ENCODE measurements at regions not wholly inside any gene's neighbourhood (a gene's known extent, or its start where the extent isn't known, plus 50 kb on each side); places are given as distances from the start of the nearest gene placed in this dataset.
"Not testable (repeated sequence)": the region's sequence is repeated elsewhere in the genome, so short reads cannot be mapped to it uniquely, and the experiment has no call there.

- no peak for TF ChIP-seq CTCF (conservative IDR thresholded peaks at IDR 0.05; ENCODE audit: control insufficient read depth, insufficient read depth, low read depth, low read length)
- DNase-seq (ENCODE audit: low read depth) = no peak
- H3K4me3 ChIP-seq (ENCODE audit: control insufficient read depth, low read depth, low read length) = no peak overlapping the region
Observed at GRCh38 chr6:130613176-130613575, 214.0 kb upstream of the SMLR1 start.

- TF ChIP-seq CTCF (conservative IDR thresholded peaks at IDR 0.05; ENCODE audit: control insufficient read depth, insufficient read depth, low read depth, low read length) = no peak
- DNase-seq (ENCODE audit: low read depth) = no peak
- H3K4me3 ChIP-seq (ENCODE audit: control insufficient read depth, low read depth, low read length) = no peak overlapping the region
Observed at GRCh38 chr6:130615816-130616215, 211.4 kb upstream of the SMLR1 start.

- no peak for DNase-seq (ENCODE audit: low read depth)
- H3K4me3 ChIP-seq (ENCODE audit: control insufficient read depth, low read depth, low read length) = no peak overlapping the region
- no peak for TF ChIP-seq CTCF (conservative IDR thresholded peaks at IDR 0.05; ENCODE audit: control insufficient read depth, insufficient read depth, low read depth, low read length)
Observed at GRCh38 chr6:130617658-130618057, 209.5 kb upstream of the SMLR1 start.

DNA sequence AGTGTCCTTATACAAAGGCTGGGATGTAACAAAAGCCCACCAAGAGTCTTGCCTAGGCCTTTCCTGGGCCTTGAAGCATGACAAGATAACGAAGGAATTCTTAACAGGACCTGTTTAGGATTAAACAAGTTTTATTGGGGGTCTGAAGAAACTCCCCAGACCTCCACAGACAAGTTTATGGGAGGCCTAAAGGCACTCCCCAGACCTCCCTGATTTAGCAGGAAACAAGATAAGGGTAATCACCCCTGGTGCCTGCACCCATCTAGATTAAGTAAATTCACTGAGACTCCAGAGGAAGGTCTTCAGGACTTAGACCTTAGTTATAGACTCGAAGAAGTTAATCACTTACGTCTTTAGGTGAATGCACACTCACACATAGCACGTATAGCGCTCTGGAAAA is 208.4 kb upstream of the SMLR1 start:
- not testable (repeated sequence) for H3K4me3 ChIP-seq (ENCODE audit: control insufficient read depth, low read depth, low read length)

DNA sequence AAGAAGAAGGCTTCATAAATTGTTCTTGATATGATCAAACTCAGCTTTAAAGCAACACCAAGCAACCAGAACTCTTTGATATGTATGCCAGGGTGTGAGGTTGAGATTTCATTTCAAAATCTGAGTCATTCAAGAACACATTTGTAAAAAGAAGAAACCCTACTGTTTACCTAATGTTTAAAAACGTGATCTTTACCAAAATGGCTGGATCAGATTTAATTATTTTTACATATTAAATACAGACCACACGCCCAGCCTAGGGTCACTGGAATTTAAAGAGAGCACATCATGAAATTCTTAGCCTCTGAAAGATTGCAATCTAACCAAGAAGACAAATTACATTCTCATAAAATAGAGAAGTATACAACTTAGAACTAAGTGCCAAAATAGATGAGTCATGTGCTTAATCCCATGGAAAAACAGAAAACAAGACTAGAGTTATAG is 206.8 kb upstream of the SMLR1 start:
- TF ChIP-seq CTCF (conservative IDR thresholded peaks at IDR 0.05; ENCODE audit: control insufficient read depth, insufficient read depth, low read depth, low read length) = no peak
- DNase-seq (ENCODE audit: low read depth) = peak; percentile 53
- no peak overlapping the region for H3K4me3 ChIP-seq (ENCODE audit: control insufficient read depth, low read depth, low read length)

More for the DNA sequence above, 208.4 kb upstream of the SMLR1 start:
- not testable (repeated sequence) for DNase-seq (ENCODE audit: low read depth)

DNA sequence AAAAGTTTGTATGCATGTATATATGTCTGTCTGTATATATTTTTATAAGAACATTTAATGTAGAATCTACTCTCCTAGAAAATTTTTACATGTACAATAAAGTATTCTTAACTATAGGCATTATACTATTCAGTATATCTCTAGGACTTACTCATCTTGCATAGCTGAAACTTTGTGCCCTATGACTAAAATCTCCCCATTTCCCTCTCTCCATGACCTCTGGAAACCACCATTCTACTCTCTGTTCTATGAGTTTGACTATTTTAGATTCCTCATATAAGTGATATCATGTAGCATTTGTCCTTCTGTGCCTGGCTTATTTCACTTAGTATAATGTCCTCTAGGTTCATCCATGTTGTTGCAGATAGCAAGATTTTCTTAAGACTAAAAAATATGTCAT is 205.1 kb upstream of the SMLR1 start:
- TF ChIP-seq CTCF (conservative IDR thresholded peaks at IDR 0.05; ENCODE audit: control insufficient read depth, insufficient read depth, low read depth, low read length) = no peak
- H3K4me3 ChIP-seq (ENCODE audit: control insufficient read depth, low read depth, low read length) = no peak overlapping the region
- DNase-seq (ENCODE audit: low read depth) = no peak

DNA sequence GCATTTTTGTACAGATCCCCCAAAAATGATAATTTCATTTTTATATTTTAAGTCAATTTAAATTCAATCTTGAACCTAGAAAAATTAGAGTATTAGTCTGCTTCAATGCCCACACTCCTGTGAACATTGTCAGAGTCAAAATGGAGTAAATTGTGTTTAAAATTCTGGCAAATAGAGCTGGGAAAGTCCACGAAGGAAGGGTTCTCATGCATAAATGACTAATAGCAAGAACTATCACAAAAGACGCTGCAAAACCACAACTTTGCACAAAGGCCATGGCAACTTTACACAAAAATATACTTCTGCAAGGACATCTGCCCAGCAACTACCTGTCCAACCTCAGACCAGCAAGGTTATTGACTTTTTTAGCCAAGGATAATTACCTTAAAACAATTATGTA is 203.2 kb upstream of the SMLR1 start:
- DNase-seq (ENCODE audit: low read depth) = peak; percentile 47
- TF ChIP-seq CTCF (conservative IDR thresholded peaks at IDR 0.05; ENCODE audit: control insufficient read depth, insufficient read depth, low read depth, low read length) = no peak
- H3K4me3 ChIP-seq (ENCODE audit: control insufficient read depth, low read depth, low read length) = no peak overlapping the region

Data from fibroblast of mammary gland (primary cell).